Dedifferentiated amniotic fluid mesenchymal stem cell (primary cell): ENCODE measurements at regions not wholly inside any gene's neighbourhood (a gene's known extent, or its start where the extent isn't known, plus 50 kb on each side); places are given as distances from the start of the nearest gene placed in this dataset.

Source experiments
- DNase-seq: peaks from one replicate; pipeline ENCODE4 v3.0.0-alpha.2; 2016; ENCODE audit errors: extremely low spot score

- no peak for DNase-seq
Measured at GRCh38 chr15:31151301-31152233, 50.0 kb upstream of the TRPM1 start.

- DNase-seq = no peak
Measured at GRCh38 chr15:31153531-31153930, 52.0 kb upstream of the TRPM1 start.

GRCh38 chr15:31155151-31155550 lies 53.6 kb upstream of the TRPM1 start:
- no peak for DNase-seq

DNA sequence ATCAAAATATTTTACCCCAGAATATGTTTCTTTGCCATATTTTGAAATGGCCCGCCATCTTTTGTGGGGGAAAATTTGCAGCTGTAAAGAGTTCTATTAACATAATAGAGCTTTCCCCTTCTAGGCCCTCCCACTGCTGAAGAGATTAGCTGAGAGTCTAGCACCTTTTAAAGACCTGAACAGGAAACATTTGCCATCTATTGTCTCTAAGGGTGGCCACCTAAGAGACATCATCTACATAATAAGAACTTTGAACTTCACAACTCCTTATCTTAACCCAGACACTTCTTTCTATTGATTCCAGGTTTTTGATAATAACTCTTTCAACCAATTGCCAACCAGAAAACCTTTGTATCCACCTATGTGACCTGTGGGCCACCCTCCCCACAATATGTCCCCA lies 54.7 kb upstream of the TRPM1 start:
- no peak for DNase-seq

- DNase-seq = no peak
Measured at GRCh38 chr15:31156808-31157207, 55.3 kb upstream of the TRPM1 start.

DNA sequence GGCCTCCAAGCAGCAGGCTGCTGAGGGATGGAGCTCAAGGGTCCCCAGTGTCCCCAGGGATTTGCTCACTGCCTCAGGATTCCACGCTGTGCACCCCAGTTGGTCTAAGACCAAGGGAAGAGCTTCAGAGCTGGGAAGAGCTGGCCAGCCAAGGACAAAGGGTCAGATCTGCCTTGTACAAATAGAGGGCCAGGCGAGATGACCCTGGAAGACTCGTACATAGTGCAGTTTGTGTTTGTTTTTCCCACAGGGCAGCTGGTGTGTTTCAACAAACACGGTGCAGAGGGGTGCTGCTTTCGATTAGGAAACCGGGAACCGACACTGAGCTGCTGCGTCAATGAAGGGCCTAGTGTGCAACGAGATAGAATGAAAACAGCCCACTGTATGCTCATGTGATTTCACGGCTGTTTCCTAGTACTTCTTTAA lies 56.1 kb upstream of the TRPM1 start:
- no peak for DNase-seq

GRCh38 chr15:31158858-31159569 lies 57.5 kb upstream of the TRPM1 start:
- no peak for DNase-seq

DNA sequence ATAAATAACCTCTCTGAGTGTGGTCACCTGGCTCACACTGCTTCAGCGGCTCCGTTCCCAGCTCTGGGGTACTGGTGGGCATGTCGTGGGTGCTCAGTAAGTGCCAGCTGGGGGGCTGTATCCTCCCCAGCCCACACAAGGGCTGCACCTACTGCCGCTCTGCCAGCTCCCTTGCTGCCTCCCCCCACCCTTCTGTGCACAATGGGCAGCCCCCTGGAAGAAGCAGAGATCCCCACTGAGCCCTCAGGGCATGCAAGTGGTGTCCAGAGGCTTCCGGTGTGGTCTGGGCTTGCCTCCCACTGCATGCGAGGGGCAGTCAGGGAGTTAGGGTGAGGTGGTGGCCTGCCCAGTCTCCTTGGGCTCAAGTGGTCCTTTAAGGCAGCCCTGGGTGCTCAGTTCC lies 58.3 kb upstream of the TRPM1 start:
- no peak for DNase-seq

DNA sequence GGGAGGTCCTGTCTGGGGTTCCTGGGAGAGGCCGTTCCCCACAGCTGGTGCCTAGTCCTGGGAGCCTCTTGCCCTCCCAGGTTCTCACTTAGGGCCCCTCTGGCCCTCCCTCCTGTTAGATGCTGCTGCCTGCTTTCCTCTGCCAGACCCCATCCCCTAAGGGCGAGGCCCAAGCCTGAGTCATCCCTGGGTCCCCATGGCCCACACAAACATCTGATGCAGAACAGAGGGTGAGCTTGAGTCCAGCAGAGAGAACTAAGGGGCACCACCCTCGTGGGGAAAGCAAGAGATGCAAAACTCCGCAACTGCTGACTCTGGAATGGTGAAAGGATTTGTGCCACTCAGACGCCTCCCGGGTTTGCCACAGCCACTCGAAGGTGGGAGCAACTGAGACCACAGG lies 58.8 kb upstream of the TRPM1 start:
- no peak for DNase-seq

DNA sequence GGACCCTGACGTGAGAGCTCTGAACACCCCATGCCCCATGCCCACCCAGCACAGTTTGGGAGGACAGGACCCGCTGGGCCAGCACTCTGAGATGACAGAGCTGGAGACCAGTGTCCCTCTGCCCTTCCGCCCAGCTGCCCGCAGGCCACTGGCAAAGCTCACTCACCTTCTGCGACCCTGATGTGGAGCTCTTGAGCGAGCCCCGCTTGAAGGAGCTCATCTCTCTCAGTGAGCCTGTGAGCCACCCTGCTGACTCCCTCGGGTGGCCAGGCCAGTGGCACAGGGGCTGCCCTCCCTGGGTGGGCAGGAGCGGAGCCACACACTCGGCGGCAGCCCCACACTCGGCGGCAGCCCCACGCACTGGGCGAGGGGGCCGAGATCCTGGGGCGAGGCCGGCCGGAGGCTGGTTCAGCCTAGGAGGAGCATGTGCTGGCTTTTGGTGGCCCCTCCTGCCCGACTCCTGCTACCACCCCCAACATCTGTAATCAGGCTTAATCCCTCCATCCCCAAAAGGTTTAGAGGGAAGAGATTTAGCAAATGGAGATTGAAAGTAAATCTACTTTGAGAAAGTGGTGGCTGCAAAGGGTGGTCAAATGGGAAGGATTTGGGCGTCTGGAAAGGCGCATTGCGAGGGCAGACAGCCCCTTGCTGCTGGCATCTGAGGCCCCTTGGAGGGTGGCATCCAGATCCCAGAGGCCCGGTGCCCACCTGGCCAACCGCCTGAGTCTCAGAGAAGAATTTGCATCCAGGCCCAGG lies 59.4 kb upstream of the TRPM1 start:
- no peak for DNase-seq

GRCh38 chr15:31161951-31162350 lies 60.4 kb upstream of the TRPM1 start:
- no peak for DNase-seq

DNA sequence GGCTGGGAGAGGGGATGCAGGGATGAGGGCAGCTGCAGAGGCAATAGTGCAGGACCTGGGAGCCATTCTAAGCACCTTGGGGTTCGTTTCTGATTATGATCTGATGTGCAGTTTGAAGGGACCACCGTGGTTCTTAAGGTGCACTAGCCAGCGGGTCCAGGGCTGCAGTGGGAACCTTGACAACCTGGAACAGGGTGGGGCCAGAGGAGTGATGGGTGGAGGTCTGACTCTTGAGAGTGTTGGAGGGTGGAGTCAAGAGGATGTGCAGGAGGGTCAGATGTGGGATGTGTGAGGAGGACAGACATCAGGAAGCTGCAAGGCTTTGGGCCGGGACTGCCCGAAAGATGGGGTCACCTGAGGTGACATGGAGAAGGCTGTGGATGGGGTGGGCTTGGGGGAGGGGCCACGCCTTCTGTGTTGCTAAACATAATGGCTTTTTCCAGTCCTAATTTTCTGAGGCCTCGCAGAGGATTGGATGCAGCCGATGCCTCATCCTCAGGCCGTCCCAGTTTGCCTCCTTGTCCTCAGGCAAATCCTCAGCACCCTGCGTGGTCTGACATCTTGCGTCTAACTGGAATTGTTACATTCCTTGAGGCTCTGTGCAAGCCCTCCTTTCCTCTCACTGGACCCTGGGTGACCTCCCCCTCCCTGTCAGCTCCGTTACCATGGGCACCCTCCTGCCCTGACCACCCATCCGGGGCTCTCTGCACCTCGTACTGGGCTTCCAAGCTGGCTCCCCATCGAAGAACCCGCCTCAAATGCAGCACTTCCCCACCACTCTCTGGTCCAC lies 61.4 kb upstream of the TRPM1 start:
- DNase-seq = no peak

GRCh38 chr15:31163769-31164572 lies 62.4 kb upstream of the TRPM1 start:
- DNase-seq = no peak

GRCh38 chr15:31164573-31164912 lies 63.0 kb upstream of the TRPM1 start:
- DNase-seq = no peak

- DNase-seq = no peak
Measured at GRCh38 chr15:31169558-31169957, 68.0 kb upstream of the TRPM1 start.

GRCh38 chr15:31171731-31172130 lies 70.2 kb upstream of the TRPM1 start:
- DNase-seq = no peak

- no peak for DNase-seq
Measured at GRCh38 chr15:31172606-31173005, 71.1 kb upstream of the TRPM1 start.

- no peak for DNase-seq
Measured at GRCh38 chr15:31173790-31174450, 72.4 kb upstream of the TRPM1 start.

DNA sequence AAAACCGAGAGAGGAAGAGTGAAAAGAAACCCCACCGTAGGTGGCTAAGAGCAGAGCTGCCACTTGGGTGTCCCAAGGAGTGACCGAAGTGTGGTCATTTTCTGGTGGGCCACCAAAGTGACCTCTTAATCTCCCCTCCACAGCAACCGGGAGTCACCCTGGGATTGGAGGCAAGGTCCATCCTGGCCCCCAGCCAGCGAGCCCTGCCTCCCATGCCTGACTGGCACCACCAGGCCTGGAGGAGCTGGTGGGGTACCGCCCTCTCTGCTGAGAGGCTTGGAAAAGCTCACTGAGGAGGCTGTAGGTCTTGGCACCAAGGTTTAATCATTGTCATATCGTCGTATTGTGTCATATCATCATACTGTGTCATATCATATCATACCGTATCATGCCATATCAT lies 74.0 kb upstream of the TRPM1 start:
- DNase-seq = no peak

GRCh38 chr15:31177951-31178350 lies 76.4 kb upstream of the TRPM1 start:
- DNase-seq = no peak
